Heart left ventricle (tissue), 13 donors: ENCODE measurements at regions not wholly inside any gene's neighbourhood (a gene's known extent, or its start where the extent isn't known, plus 50 kb on each side); places are given as distances from the start of the nearest gene placed in this dataset.

Experiments used
- CTCF ChIP-seq, 12 donors: fragments of 200-600 bp; sonication (generic) in 4 of 12; IDR thresholded peaks; one replicate each; pipeline versions ENCODE4 v1.5.0 to v1.8.0; 2018 to 2022; ENCODE audit warnings: antibody characterized with exemption in 12 of 12, mild to moderate bottlenecking in 5 of 12
- POLR2A ChIP-seq, 2 donors: fragments of 450-650 bp; IDR thresholded peaks; one replicate each; pipeline ENCODE4 v1.6.1; 2017; ENCODE audit warnings: antibody characterized with exemption in 2 of 2, mild to moderate bottlenecking in 2 of 2, moderate library complexity in 2 of 2
- donor health status: ischemic (EF 13 %, LVEDD 7.1; RV severe dilation, severe dysfunction).
- donor health status: DM: no; HTN: yes; CAD: no.
- donor health status: DM: no; HTN: no; CAD: no.
- donor health status: ischemic (EF 25% LVEDD 6.9; RV normal size, moderate dysfunction).
- donor health status: ischemic (EF 25% LVEDD 5.7; RV mildly dilated, moderate dysfunction).
- donor health status: ischemic (EF 35%, LVEDD 5.7; RV mildly dilated, moderate dysfunction).
- donor health status: nonischemic (EF 11% LVEDD 7.7; RV severe dilation, severe dysfunction).
- donor health status: DM: yes; HTN: yes; CAD: no.
- donor health status: PGD.
- donor health status: ischemic (EF 29% LVEDD 5.4; RV normal size, mild dysfunction).
- donor health status: nonischemic (EF 23%, LVEDD 6.1; RV moderate dilation, normal function).

GRCh38 chr2:47239119-47239969 lies 63.0 kb upstream of the CALM2 start:
- TF ChIP-seq CTCF (IDR thresholded peaks at IDR 0.05) (no peak), POLR2A (IDR thresholded peaks at IDR 0.05) (no peak)
